OCI-LY7 (cell line): ENCODE measurements at regions not wholly inside any gene's neighbourhood (a gene's known extent, or its start where the extent isn't known, plus 50 kb on each side); places are given as distances from the start of the nearest gene placed in this dataset.

Source experiments
- CTCF ChIP-seq: fragments of 200-600 bp; sonication (generic); conservative IDR thresholded peaks from 2 replicates; pipeline ENCODE4 v1.5.1; 2014; ENCODE audit warnings: mild to moderate bottlenecking, antibody characterized with exemption, low read length, moderate library complexity, mixed read lengths
- EZH2phosphoT487 ChIP-seq: fragments of 200-600 bp; sonication (generic); IDR thresholded peaks from 2 replicates; pipeline ENCODE4 v1.6.1; 2018; ENCODE audit warnings: low read depth, borderline replicate concordance, mild to moderate bottlenecking, mixed run types, antibody characterized with exemption, low read length, moderate library complexity, mixed read lengths

GRCh38 chr9:38228331-38229103, 159.5 kb upstream of the SHB start:
- TF ChIP-seq EZH2phosphoT487 = no peak
- TF ChIP-seq CTCF = no peak
